ENCODE measurements at regions not wholly inside any gene's neighbourhood (a gene's known extent, or its start where the extent isn't known, plus 50 kb on each side); places are given as distances from the start of the nearest gene placed in this dataset.
"Not testable (repeated sequence)": the region's sequence is repeated elsewhere in the genome, so short reads cannot be mapped to it uniquely, and the experiment has no call there.

DNA sequence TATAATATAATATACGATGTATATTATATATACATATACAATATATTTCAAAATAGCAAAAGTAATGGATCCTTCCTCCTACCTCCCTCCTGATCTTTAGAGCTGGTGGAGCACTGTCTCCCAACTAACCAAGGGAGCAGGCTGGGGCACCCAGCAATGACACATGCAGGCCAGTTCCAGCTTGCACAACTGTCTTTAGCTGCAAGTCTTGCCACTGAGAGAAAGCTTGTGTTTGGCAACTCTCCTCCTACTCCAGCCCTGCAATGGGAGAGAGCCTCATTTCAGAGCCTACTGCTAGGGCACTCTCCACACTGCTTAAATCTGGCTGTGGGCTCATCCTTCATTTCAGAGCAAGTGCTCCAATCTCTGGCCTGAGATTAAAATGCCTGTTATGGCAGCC is 469.8 kb upstream of the OLFM3 start:
- no peaks in the 10 kb centered on the region for H3K27me3 ChIP-seq
- H3K27ac ChIP-seq = no peak overlapping the region
- H3K36me3 ChIP-seq = no peaks in the 10 kb centered on the region
- no peaks in the 10 kb centered on the region for H3K4me1 ChIP-seq (ENCODE audit: low read depth)
- TF ChIP-seq, protein P1, sequence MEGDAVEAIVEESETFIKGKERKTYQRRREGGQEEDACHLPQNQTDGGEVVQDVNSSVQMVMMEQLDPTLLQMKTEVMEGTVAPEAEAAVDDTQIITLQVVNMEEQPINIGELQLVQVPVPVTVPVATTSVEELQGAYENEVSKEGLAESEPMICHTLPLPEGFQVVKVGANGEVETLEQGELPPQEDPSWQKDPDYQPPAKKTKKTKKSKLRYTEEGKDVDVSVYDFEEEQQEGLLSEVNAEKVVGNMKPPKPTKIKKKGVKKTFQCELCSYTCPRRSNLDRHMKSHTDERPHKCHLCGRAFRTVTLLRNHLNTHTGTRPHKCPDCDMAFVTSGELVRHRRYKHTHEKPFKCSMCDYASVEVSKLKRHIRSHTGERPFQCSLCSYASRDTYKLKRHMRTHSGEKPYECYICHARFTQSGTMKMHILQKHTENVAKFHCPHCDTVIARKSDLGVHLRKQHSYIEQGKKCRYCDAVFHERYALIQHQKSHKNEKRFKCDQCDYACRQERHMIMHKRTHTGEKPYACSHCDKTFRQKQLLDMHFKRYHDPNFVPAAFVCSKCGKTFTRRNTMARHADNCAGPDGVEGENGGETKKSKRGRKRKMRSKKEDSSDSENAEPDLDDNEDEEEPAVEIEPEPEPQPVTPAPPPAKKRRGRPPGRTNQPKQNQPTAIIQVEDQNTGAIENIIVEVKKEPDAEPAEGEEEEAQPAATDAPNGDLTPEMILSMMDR (IDR thresholded peaks at IDR 0.05; ENCODE audit: low read depth, low read length) = no peak
- no peak for DNase-seq (ENCODE audit: low read depth in 1 of 2, low spot score in 1 of 2)
- no peaks in the 10 kb centered on the region for H3K9me3 ChIP-seq (ENCODE audit: low read depth)
- H3K4me3 ChIP-seq = no peak overlapping the region

DNA sequence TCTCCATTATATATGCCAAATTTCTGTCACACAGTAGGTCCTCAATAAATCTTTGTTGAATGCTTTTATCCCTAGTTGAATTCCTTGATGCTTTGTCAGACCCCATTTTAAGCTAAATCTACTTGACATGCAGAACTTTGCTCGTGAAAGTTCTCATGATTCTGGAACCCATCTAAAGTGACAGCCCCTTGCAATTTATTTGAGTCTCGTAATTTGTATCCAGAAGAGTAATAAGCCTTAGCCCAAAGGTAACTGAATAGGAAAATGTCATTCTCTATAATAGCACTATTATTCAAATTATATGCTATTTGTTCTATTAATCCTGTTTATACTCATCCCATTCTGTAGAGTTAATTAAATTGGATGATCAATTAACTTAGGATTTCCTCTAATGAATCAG is 466.6 kb upstream of the OLFM3 start:
- no peaks in the 10 kb centered on the region for H3K27me3 ChIP-seq
- no peaks in the 10 kb centered on the region for H3K4me1 ChIP-seq (ENCODE audit: low read depth)
- no peaks in the 10 kb centered on the region for H3K36me3 ChIP-seq
- TF ChIP-seq, protein P1 (IDR thresholded peaks at IDR 0.05; ENCODE audit: low read depth, low read length) = no peak
- no peak for DNase-seq (ENCODE audit: low read depth in 1 of 2, low spot score in 1 of 2)
- no peak overlapping the region for H3K4me3 ChIP-seq
- H3K27ac ChIP-seq = no peak overlapping the region
- H3K9me3 ChIP-seq (ENCODE audit: low read depth) = no peaks in the 10 kb centered on the region

DNA sequence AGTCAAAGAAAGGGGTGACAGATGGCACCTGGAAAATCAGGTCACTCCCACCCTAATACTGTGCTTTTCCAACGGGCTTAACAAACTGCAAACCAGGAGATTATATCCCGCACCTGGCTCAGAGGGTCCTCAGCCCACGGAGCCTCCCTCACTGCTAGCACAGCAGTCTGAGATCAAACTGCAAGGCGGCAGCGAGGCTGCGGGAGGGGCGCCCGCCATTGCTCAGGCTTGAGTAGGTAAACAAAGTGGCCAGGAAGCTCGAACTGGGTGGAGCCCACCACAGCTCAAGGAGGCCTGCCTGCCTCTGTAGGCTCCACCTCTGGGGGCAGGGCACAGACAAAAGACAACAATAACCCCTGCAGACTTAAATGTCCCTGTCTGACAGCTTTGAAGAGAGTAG is 445.6 kb upstream of the OLFM3 start:
- not testable (repeated sequence) for H3K27ac ChIP-seq; H3K27me3 ChIP-seq; H3K4me1 ChIP-seq (ENCODE audit: low read depth); DNase-seq (ENCODE audit: low read depth in 1 of 2, low spot score in 1 of 2); H3K4me3 ChIP-seq; H3K9me3 ChIP-seq (ENCODE audit: low read depth); H3K36me3 ChIP-seq

DNA sequence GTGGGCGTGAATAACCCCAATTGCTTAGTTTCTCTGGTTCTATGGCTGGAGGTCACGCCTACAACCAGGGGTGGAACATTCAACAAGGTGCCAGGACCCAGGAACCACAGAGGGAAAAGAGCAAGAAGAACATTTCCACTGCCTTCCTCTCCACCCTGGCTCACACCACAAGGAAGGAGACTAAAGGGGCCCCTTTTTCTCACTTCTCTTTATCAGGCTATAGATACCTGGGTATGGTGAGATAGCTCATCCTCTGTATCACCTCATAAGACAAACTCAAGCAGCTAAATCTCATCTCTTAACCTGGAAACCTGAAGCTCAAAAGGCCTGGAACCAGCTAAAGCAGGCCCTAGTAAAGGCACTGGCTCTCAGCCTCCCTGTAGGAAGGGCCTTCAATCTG is 438.8 kb upstream of the OLFM3 start:
- no peak for DNase-seq (ENCODE audit: low read depth in 1 of 2, low spot score in 1 of 2)
- H3K9me3 ChIP-seq (ENCODE audit: low read depth) = no peaks in the 10 kb centered on the region
- H3K27ac ChIP-seq = no peak overlapping the region
- no peaks in the 10 kb centered on the region for H3K36me3 ChIP-seq
- H3K4me3 ChIP-seq = no peak overlapping the region
- TF ChIP-seq, protein P1 (IDR thresholded peaks at IDR 0.05; ENCODE audit: low read depth, low read length) = no peak
- no peaks in the 10 kb centered on the region for H3K27me3 ChIP-seq
- H3K4me1 ChIP-seq (ENCODE audit: low read depth) = no peaks in the 10 kb centered on the region

DNA sequence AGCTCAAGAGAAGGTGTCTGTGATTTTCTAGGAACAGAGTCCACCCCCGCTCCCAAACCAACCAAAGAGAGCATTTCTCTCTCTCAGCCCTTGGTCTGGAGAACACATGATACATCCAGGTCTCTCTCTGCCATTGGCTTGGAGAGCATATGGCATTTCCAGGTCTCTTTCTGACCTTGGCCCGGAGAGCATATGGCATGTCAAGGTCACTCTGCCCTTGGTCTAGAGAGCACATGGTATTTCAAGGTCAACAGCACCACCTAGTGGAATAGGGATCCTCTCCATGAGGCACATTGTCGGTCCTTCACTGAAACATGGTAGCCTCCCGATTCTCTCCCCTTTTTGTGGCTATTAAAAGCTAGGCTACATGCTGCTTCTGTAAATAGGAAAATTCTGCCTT is 437.7 kb upstream of the OLFM3 start:
- TF ChIP-seq, protein P1 (IDR thresholded peaks at IDR 0.05; ENCODE audit: low read depth, low read length) = no peak
- DNase-seq (ENCODE audit: low read depth in 1 of 2, low spot score in 1 of 2) = peak; percentile 0 to 54
- H3K9me3 ChIP-seq (ENCODE audit: low read depth) = no peaks in the 10 kb centered on the region

DNA sequence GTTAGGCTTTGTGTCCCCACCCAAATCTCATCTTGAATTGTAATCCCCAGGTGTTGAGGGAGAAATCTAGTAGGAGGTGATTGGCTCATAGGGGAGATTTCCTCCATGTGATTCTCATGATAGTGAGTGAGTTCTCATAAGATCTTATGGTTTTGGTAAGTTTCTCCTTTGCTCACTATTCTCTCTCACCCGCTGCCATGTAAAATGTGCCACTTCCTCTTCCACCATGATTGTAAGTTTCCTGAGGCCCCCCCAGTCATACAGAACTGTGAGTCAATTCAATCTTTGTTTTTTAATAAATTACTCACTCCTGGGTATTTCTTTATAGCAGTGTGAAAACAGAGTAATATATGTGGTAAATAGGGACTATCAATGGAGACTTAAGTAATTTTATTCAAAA is 434.5 kb upstream of the OLFM3 start:
- Histone ChIP-seq H3K27ac (no peak overlapping the region), H3K27me3 (no peaks in the 10 kb centered on the region), H3K4me3 (no peak overlapping the region), H3K36me3 (no peaks in the 10 kb centered on the region), H3K9me3 (ENCODE audit: low read depth) (no peaks in the 10 kb centered on the region), H3K4me1 (ENCODE audit: low read depth) (no peaks in the 10 kb centered on the region)
- TF ChIP-seq, protein P1 (IDR thresholded peaks at IDR 0.05; ENCODE audit: low read depth, low read length) = no peak
- DNase-seq (ENCODE audit: low read depth in 1 of 2, low spot score in 1 of 2) = no peak

More for the DNA sequence above, 437.7 kb upstream of the OLFM3 start:
- Histone ChIP-seq H3K36me3 (no peaks in the 10 kb centered on the region), H3K4me3 (no peak overlapping the region), H3K27me3 (no peaks in the 10 kb centered on the region), H3K4me1 (ENCODE audit: low read depth) (no peaks in the 10 kb centered on the region), H3K27ac (no peak overlapping the region)

Measured in cardiac muscle cell (in vitro differentiated cells and primary cell).